Fibroblast of pulmonary artery (primary cell): ENCODE measurements at regions not wholly inside any gene's neighbourhood (a gene's known extent, or its start where the extent isn't known, plus 50 kb on each side); places are given as distances from the start of the nearest gene placed in this dataset.

Source experiments
- DNase-seq: peaks from one replicate; pipeline ENCODE4 v3.0.0-alpha.2; 2010; ENCODE audit warnings: low read depth
- H3K4me3 ChIP-seq: replicated peaks from 2 replicates; pipeline ENCODE4 v1.5.1; 2011; ENCODE audit warnings: low read depth, mild to moderate bottlenecking, control low read depth, low read length, moderate library complexity
- TF ChIP-seq, protein P1 (sequence below): IDR thresholded peaks from 2 replicates; pipeline ENCODE4 v1.5.1; 2011; ENCODE audit warnings: mild to moderate bottlenecking, control low read depth, low read length, inconsistent platforms; ENCODE audit errors: missing control alignments

- no peak overlapping the region for H3K4me3 ChIP-seq
- DNase-seq, result no peak
- TF ChIP-seq, protein P1, sequence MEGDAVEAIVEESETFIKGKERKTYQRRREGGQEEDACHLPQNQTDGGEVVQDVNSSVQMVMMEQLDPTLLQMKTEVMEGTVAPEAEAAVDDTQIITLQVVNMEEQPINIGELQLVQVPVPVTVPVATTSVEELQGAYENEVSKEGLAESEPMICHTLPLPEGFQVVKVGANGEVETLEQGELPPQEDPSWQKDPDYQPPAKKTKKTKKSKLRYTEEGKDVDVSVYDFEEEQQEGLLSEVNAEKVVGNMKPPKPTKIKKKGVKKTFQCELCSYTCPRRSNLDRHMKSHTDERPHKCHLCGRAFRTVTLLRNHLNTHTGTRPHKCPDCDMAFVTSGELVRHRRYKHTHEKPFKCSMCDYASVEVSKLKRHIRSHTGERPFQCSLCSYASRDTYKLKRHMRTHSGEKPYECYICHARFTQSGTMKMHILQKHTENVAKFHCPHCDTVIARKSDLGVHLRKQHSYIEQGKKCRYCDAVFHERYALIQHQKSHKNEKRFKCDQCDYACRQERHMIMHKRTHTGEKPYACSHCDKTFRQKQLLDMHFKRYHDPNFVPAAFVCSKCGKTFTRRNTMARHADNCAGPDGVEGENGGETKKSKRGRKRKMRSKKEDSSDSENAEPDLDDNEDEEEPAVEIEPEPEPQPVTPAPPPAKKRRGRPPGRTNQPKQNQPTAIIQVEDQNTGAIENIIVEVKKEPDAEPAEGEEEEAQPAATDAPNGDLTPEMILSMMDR, result no peak
Measured at GRCh38 chr6:140228491-140228890, 854.0 kb upstream of the CITED2 start.

DNA sequence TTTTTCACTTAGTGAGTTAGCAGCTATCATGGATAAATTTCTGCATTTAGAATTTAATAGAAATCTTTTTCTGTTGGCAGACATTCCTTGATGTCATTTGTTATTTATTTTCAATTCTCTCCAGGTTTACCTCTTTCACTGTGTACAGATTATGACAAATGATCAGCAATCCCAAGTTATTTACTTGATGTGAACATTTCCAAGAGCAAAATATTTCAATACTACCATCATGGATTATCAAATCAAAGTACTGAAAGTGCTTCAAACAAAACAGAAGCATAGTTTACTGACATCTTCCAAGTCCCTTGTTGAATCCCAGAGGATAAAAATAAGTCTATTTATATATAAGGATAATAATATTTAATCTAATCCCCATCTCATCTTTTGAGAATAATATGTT lies 852.2 kb upstream of the CITED2 start:
- TF ChIP-seq, protein P1, result no peak
- no peak for DNase-seq
- no peak overlapping the region for H3K4me3 ChIP-seq

GRCh38 chr6:140225701-140226436 lies 851.4 kb upstream of the CITED2 start:
- peak; percentile 35 for DNase-seq

GRCh38 chr6:140217283-140217682 lies 842.8 kb upstream of the CITED2 start:
- TF ChIP-seq, protein P1, result no peak
- DNase-seq, result no peak
- no peak overlapping the region for H3K4me3 ChIP-seq

More at GRCh38 chr6:140225701-140226436, 851.4 kb upstream of the CITED2 start:
- TF ChIP-seq, protein P1, result no peak
- no peak overlapping the region for H3K4me3 ChIP-seq

- DNase-seq, result no peak
- no peak overlapping the region for H3K4me3 ChIP-seq
- TF ChIP-seq, protein P1, result no peak
Measured at GRCh38 chr6:140209775-140210174, 835.3 kb upstream of the CITED2 start.

GRCh38 chr6:140208286-140208685 lies 833.8 kb upstream of the CITED2 start:
- no peak overlapping the region for H3K4me3 ChIP-seq
- TF ChIP-seq, protein P1, result no peak
- DNase-seq, result no peak
